Lung (tissue), 11 donors: ENCODE measurements at regions not wholly inside any gene's neighbourhood (a gene's known extent, or its start where the extent isn't known, plus 50 kb on each side); places are given as distances from the start of the nearest gene placed in this dataset.

ENCODE experiments used
- ATAC-seq: fragments of 200-7000 bp; cut with Tn5 transposase; one replicate; pipeline ENCODE4 v1.9.1; 2020; ENCODE audit warnings: moderate number of reproducible peaks; ENCODE audit not compliant: insufficient read depth, low FRiP score
- DNase-seq, 3 donors: peaks; one replicate each; pipeline ENCODE4 v3.0.0-alpha.2; 2013 to 2017
- H3K27ac ChIP-seq, 2 donors: one replicate each; pipeline ENCODE4 v1.5.1; 2013; ENCODE audit warnings: mild to moderate bottlenecking in 2 of 2, moderate library complexity in 2 of 2, control low read depth in 1 of 2, inconsistent platforms in 1 of 2, low read depth in 1 of 2, low read length in 1 of 2
- H3K27me3 ChIP-seq, 3 donors: one replicate each; pipeline ENCODE4 v1.5.1; 2013; ENCODE audit warnings: low read length in 2 of 3; ENCODE audit not compliant: control insufficient read depth in 3 of 3, insufficient read depth in 3 of 3
- H3K36me3 ChIP-seq, 4 donors: one replicate each; pipeline ENCODE4 v1.5.1; 2013; ENCODE audit warnings: low read length in 4 of 4, mild to moderate bottlenecking in 1 of 4, moderate library complexity in 1 of 4; ENCODE audit not compliant: control insufficient read depth in 4 of 4, insufficient read depth in 4 of 4
- H3K4me1 ChIP-seq, 5 donors: one replicate each; pipeline ENCODE4 v1.5.1; 2013; ENCODE audit warnings: low read length in 5 of 5, mild to moderate bottlenecking in 2 of 5, moderate library complexity in 1 of 5; ENCODE audit not compliant: control insufficient read depth in 5 of 5, insufficient read depth in 5 of 5
- H3K4me3 ChIP-seq: one replicate; pipeline ENCODE4 v1.5.1; 2013; ENCODE audit warnings: mild to moderate bottlenecking, control low read depth, moderate library complexity
- H3K9ac ChIP-seq, 2 donors: one replicate each; pipeline ENCODE4 v1.5.1; 2013; ENCODE audit warnings: low read length in 2 of 2, control low read depth in 1 of 2; ENCODE audit not compliant: insufficient read depth in 1 of 2
- H3K9me3 ChIP-seq, 4 donors: one replicate each; pipeline ENCODE4 v1.5.1; 2013; ENCODE audit warnings: low read length in 3 of 4, mild to moderate bottlenecking in 1 of 4, moderate library complexity in 1 of 4; ENCODE audit not compliant: control insufficient read depth in 4 of 4, insufficient read depth in 3 of 4
- WGBS, 2 donors: extraction: QIAGEN DNeasy Blood & Tissue Kit; methylation state at CpG; one replicate each; pipeline ENCODE4 v1.1.7; 2013; 5-methylcytosine and 5-hydroxymethylcytosine counted together
- TF ChIP-seq, protein P1 (sequence below): IDR thresholded peaks from 2 replicates; pipeline ENCODE4 v1.5.1; 2012; ENCODE audit warnings: mild to moderate bottlenecking; ENCODE audit errors: control extremely low read depth, extremely low read depth
- donor health status: control.
- donor health status: control.
- donor health status: Bipolar disorder and iron deficiency.
- donor health status: healthy.
- donor health status: DM: yes; HTN: yes; CAD: no.

DNA sequence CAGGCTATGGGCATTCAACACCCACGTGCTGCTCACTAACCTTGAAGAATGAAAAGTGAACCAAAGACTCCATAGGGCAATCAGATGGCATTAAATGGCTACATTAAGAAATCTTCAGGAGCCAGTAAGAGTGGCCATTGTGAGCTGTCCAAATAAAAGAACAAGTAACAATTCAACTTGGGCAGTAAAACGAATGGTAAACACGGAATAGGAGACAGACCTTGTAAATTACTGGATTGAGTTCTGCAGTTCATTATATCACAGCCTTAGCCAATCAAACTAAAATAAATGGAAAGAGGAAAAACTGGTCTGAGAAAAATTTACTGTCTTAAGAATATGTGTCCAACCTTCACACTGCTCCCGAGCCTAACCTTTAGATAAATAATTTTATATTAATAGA lies 306.5 kb upstream of the ZNF521 start:
- no peaks in the 10 kb centered on the region for H3K36me3 ChIP-seq
- no peak for DNase-seq
- 82 to 86% methylated on average over 4 of the region's 4 CpGs for WGBS, 2 donors

DNA sequence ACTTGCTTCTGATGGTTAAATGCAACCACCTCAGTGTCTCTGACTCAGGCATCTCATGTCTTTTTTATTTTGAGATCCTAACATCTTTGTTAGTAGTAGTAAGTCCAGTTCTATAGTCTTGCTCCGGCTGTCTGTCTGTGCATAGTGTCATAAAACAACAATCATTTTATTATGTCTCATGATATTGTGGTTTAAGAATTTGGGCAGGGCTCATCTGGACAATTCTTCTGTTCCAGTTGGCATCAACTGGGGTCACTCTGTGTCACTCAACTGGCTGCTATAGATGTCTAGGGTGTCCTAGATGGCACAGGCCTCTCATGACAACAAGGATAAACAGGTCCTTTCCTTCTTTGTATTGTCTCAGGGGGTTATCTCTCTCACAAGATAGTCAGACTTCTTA lies 299.6 kb upstream of the ZNF521 start:
- Histone ChIP-seq H3K4me3 (no peak overlapping the region), H3K27ac (no peak overlapping the region), H3K9ac (no peak overlapping the region), H3K36me3 (no peaks in the 10 kb centered on the region), H3K9me3 (no peaks in the 10 kb centered on the region), H3K4me1 (no peaks in the 10 kb centered on the region), H3K27me3 (no peaks in the 10 kb centered on the region)
- WGBS, 2 donors: 75 to 89% methylated on average over 1 of the region's 1 CpG
- DNase-seq (no peak), ATAC-seq (no peak)
- TF ChIP-seq, protein P1, sequence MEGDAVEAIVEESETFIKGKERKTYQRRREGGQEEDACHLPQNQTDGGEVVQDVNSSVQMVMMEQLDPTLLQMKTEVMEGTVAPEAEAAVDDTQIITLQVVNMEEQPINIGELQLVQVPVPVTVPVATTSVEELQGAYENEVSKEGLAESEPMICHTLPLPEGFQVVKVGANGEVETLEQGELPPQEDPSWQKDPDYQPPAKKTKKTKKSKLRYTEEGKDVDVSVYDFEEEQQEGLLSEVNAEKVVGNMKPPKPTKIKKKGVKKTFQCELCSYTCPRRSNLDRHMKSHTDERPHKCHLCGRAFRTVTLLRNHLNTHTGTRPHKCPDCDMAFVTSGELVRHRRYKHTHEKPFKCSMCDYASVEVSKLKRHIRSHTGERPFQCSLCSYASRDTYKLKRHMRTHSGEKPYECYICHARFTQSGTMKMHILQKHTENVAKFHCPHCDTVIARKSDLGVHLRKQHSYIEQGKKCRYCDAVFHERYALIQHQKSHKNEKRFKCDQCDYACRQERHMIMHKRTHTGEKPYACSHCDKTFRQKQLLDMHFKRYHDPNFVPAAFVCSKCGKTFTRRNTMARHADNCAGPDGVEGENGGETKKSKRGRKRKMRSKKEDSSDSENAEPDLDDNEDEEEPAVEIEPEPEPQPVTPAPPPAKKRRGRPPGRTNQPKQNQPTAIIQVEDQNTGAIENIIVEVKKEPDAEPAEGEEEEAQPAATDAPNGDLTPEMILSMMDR: no peak

More for the DNA sequence above, 306.5 kb upstream of the ZNF521 start:
- H3K9ac ChIP-seq: no peak overlapping the region
- no peak for ATAC-seq
- H3K4me3 ChIP-seq: no peak overlapping the region
- no peak overlapping the region for H3K27ac ChIP-seq
- TF ChIP-seq, protein P1: no peak
- no peaks in the 10 kb centered on the region for H3K27me3 ChIP-seq
- peaks cover 0 to 16% (median 0%) of the 10 kb centered on the region in 5 donors for H3K4me1 ChIP-seq
- H3K9me3 ChIP-seq: no peaks in the 10 kb centered on the region

DNA sequence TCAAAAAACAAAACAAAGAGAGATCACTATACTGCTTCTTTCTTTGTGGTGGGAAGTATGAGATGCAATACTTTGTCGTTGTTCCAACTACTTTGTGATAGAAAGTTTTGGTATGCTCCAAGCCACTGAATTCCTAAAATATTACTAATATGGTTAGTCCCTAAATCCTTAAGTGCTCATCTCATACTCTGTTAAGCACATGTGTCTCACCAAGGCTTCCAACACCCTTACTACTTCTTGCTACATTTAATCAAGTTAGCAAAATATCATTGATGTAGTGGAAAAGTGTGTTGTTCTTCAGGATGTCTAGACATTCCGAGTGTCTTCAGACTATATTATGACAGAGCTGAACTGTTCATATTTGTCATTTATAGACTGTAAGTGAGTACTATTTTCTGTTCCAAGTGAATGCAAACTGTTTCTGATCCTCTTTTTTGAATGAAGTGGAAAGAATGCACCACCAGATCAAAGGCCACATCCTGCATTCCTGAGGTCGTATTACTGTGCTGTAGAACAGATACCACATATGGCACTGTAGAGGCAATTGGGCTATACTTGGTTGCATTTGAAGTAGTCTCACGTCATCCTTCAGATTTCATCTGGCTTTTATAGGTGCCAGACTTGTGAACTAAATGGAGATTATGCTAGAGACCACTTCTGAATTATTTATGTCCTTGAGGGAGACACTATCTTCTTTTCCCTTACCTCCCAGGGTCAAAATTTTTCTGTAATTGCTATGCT lies 298.4 kb upstream of the ZNF521 start:
- peak; percentile 16 to 52 (median 43) for DNase-seq
- no peaks in the 10 kb centered on the region for H3K36me3 ChIP-seq
- 55 to 72% methylated on average over 4 of the region's 4 CpGs for WGBS, 2 donors
- H3K9ac ChIP-seq: no peak overlapping the region
- H3K9me3 ChIP-seq: no peaks in the 10 kb centered on the region
- H3K4me3 ChIP-seq: no peak overlapping the region
- TF ChIP-seq, protein P1: no peak
- H3K27ac ChIP-seq: no peak overlapping the region
- ATAC-seq: no peak
- H3K4me1 ChIP-seq: no peaks in the 10 kb centered on the region
- no peaks in the 10 kb centered on the region for H3K27me3 ChIP-seq

DNA sequence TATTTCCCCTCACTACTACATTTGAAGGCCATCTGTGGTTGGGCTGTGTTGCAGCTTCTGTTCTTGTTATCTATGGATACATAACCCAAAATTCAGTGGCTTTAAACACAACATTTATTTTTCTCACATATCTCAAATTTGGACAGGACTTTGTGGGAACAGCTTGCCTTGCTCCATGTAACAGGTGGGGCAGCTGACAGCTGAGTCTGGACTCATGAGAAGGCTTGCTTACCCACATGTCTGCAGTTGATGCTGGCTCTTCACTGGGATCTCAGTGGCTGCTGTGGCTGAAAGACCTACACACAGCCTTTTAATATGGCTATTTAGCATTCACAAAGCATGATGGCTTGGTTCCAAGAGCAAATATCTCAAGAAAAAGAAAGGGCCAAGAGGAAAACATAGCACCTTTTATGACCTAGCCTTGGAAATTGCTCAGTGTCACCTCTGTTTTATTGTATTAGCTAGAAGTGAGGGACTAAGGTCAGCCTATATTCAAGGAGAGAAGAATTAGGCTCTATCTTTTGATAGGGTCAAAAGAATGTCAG lies 296.8 kb upstream of the ZNF521 start:
- no peaks in the 10 kb centered on the region for H3K9me3 ChIP-seq
- no peaks in the 10 kb centered on the region for H3K4me1 ChIP-seq
- no peaks in the 10 kb centered on the region for H3K36me3 ChIP-seq
- ATAC-seq (no peak), DNase-seq (peak in 1 of 3 donors; percentile 7)
- no peak overlapping the region for H3K4me3 ChIP-seq
- H3K9ac ChIP-seq: no peak overlapping the region
- no peaks in the 10 kb centered on the region for H3K27me3 ChIP-seq
- no peak overlapping the region for H3K27ac ChIP-seq
- TF ChIP-seq, protein P1: no peak
